HCT116 (cell line): ENCODE measurements at regions not wholly inside any gene's neighbourhood (a gene's known extent, or its start where the extent isn't known, plus 50 kb on each side); places are given as distances from the start of the nearest gene placed in this dataset.

Source experiments
- ATAC-seq: fragments of 200-7000 bp; cut with Tn5 transposase; 2 replicates; pipeline ENCODE4 v1.9.1; 2020; ENCODE audit warnings: mild to moderate bottlenecking, moderate library complexity
- BruUV-seq: library from RNA; stranded (reverse); fragments of 400-500 nt; replicated peaks from 2 replicates; lab custom pipeline; 2021; lab: Mats Ljungman, UMichigan
- CTCF ChIA-PET: fragments of 300-600 bp; sonication (Branson Sonifier 250); formaldehyde crosslinking; loops from one replicate; lab custom pipeline; 2021; ENCODE audit warnings: antibody characterized with exemption; lab: Charles Lee
- POLR2A ChIA-PET: fragments of 300-600, 350-600 bp; sonication (Branson Sonifier 250); formaldehyde crosslinking; loops from one replicate; lab custom pipeline; 2021; ENCODE audit warnings: antibody characterized with exemption; lab: Charles Lee
- RAD21 ChIA-PET, 2 experiments: fragments of 300-600 bp; sonication (Branson Sonifier 250); formaldehyde crosslinking; loops; one replicate each; lab custom pipeline; 2023; ENCODE audit warnings: low total read pairs in 2 of 2; ENCODE audit not compliant: uncharacterized antibody in 2 of 2, unreplicated experiment in 2 of 2, low non-redundant PET in 1 of 2; lab: Charles Lee
- DNase-seq: peaks from one replicate; pipeline ENCODE4 v3.0.0-alpha.2; 2010; ENCODE audit warnings: low read depth, low spot score
- H2AFZ ChIP-seq: fragments of 200-600 bp; shearing (Covaris generic), sonication (generic); 2 replicates; pipeline ENCODE4 v1.6.1; 2017; ENCODE audit warnings: low read depth, mixed run types, mixed read lengths, antibody characterized with exemption, low read length; ENCODE audit not compliant: poor library complexity, severe bottlenecking
- H3K27ac ChIP-seq: 2 replicates; pipeline ENCODE4 v1.5.1; 2012; ENCODE audit warnings: low read depth, low read length
- H3K27me3 ChIP-seq: fragments of 200-600 bp; sonication (generic); 2 replicates; pipeline ENCODE4 v1.6.1; 2016; ENCODE audit warnings: mixed run types, low read length, mixed read lengths; ENCODE audit not compliant: insufficient read depth
- H3K36me3 ChIP-seq, 2 experiments: fragments of 200-500 bp in 1 of 2; fragments of 200-600 bp in 1 of 2; sonication (Bioruptor generic) in 1 of 2; sonication (generic) in 1 of 2; 2 replicates each; pipeline versions ENCODE4 v1.5.1 to v1.6.1; 2014 to 2016; ENCODE audit warnings: low read length in 2 of 2, inconsistent platforms in 1 of 2, mixed read lengths in 1 of 2, mixed run types in 1 of 2; ENCODE audit not compliant: insufficient read depth in 2 of 2, control insufficient read depth in 1 of 2
- H3K4me1 ChIP-seq, 2 experiments: fragments of 200-600 bp in 1 of 2; sonication (generic) in 1 of 2; 2 replicates each; pipeline versions ENCODE4 v1.5.1 to v1.6.1; 2012 to 2017; ENCODE audit warnings: low read length in 2 of 2, inconsistent platforms in 1 of 2, mild to moderate bottlenecking in 1 of 2, mixed read lengths in 1 of 2, mixed run types in 1 of 2, moderate library complexity in 1 of 2; ENCODE audit not compliant: insufficient read depth in 2 of 2, control insufficient read depth in 1 of 2
- H3K4me2 ChIP-seq: fragments of 200-600 bp; sonication (generic); 2 replicates; pipeline ENCODE4 v1.6.1; 2017; ENCODE audit warnings: mixed run types, low read length, mixed read lengths
- H3K4me3 ChIP-seq, 2 experiments: fragments of 200-600 bp in 1 of 2; sonication (generic) in 1 of 2; replicated peaks in 1 of 2; 2 replicates each; pipeline ENCODE4 v1.5.1; 2011 to 2016; ENCODE audit warnings: low read length in 2 of 2, control low read depth in 1 of 2, low read depth in 1 of 2, mild to moderate bottlenecking in 1 of 2, mixed read lengths in 1 of 2, mixed run types in 1 of 2
- H3K79me2 ChIP-seq: fragments of 200-600 bp; sonication (generic); 2 replicates; pipeline ENCODE4 v1.6.1; 2017; ENCODE audit warnings: mild to moderate bottlenecking, mixed run types, low read length, moderate library complexity, mixed read lengths; ENCODE audit not compliant: insufficient read depth
- H3K9ac ChIP-seq: fragments of 200-600 bp; sonication (generic); 2 replicates; pipeline ENCODE4 v1.6.1; 2016; ENCODE audit warnings: low read length, mixed read lengths
- H3K9me2 ChIP-seq: fragments of 200-600 bp; sonication (generic), shearing (Covaris generic); 2 replicates; pipeline ENCODE4 v1.6.1; 2017; ENCODE audit warnings: mixed run types, mild to moderate bottlenecking, moderate library complexity; ENCODE audit not compliant: insufficient read depth
- H3K9me3 ChIP-seq, 2 experiments: fragments of 200-500 bp in 1 of 2; fragments of 200-600 bp in 1 of 2; sonication (Bioruptor generic) in 1 of 2; sonication (generic) in 1 of 2; 2 replicates each; pipeline ENCODE4 v1.6.1; 2014 to 2017; ENCODE audit warnings: low read length in 2 of 2, mixed read lengths in 2 of 2, inconsistent platforms in 1 of 2, low read depth in 1 of 2, mild to moderate bottlenecking in 1 of 2, mixed run types in 1 of 2, moderate library complexity in 1 of 2; ENCODE audit not compliant: control insufficient read depth in 1 of 2, insufficient read depth in 1 of 2
- H4K20me1 ChIP-seq: fragments of 200-600 bp; sonication (generic), shearing (Covaris generic); 2 replicates; pipeline ENCODE4 v1.6.1; 2017; ENCODE audit warnings: mixed run types, mild to moderate bottlenecking, moderate library complexity; ENCODE audit not compliant: insufficient read depth
- ATF3 ChIP-seq: IDR thresholded peaks from 2 replicates; pipeline ENCODE4 v1.6.1; 2012
- CEBPB ChIP-seq: IDR thresholded peaks from 2 replicates; pipeline ENCODE4 v1.6.1; 2012; ENCODE audit warnings: low read depth
- CTCF ChIP-seq, 3 experiments: fragments of 200-600 bp in 1 of 3; sonication (generic) in 1 of 3; IDR thresholded peaks in 2 of 3; conservative IDR thresholded peaks in 1 of 3; 2 replicates each; pipeline ENCODE4 v1.5.1; 2012 to 2017; ENCODE audit warnings: low read depth in 2 of 3, low read length in 2 of 3, antibody characterized with exemption in 1 of 3, borderline replicate concordance in 1 of 3, control low read depth in 1 of 3, mild to moderate bottlenecking in 1 of 3, mixed read lengths in 1 of 3, mixed run types in 1 of 3, moderate library complexity in 1 of 3; ENCODE audit not compliant: insufficient read depth in 1 of 3
- EGR1 ChIP-seq: IDR thresholded peaks from 2 replicates; pipeline ENCODE4 v1.6.1; 2012; ENCODE audit warnings: low read depth
- JUND ChIP-seq: IDR thresholded peaks from 2 replicates; pipeline ENCODE4 v1.6.1; 2012
- POLR2A ChIP-seq: IDR thresholded peaks from 2 replicates; pipeline ENCODE4 v1.7.0; 2011; ENCODE audit warnings: borderline replicate concordance; ENCODE audit not compliant: insufficient read depth, insufficient read length; ENCODE audit errors: extremely low read depth
- SP1 ChIP-seq: IDR thresholded peaks from 2 replicates; pipeline ENCODE4 v1.6.1; 2012; ENCODE audit warnings: low read depth
- SRF ChIP-seq: IDR thresholded peaks from 2 replicates; pipeline ENCODE4 v1.6.1; 2012; ENCODE audit warnings: low read depth
- TCF7L2 ChIP-seq: IDR thresholded peaks from 2 replicates; pipeline ENCODE4 v1.7.0; 2011; ENCODE audit warnings: borderline replicate concordance, inconsistent platforms; ENCODE audit not compliant: insufficient read depth, insufficient read length; ENCODE audit errors: extremely low read depth
- YY1 ChIP-seq: IDR thresholded peaks from 2 replicates; pipeline ENCODE4 v1.6.1; 2011; ENCODE audit warnings: low read length, low read depth, moderate library complexity, mild to moderate bottlenecking; ENCODE audit not compliant: insufficient replicate concordance; ENCODE audit errors: extremely low read depth
- intact Hi-C: fragments of 100-400 bp; cut with micrococcal nuclease; formaldehyde crosslinking; loops from 2 replicates; pipeline ENCODE4 v1.10.0; 2022

- no peak for TF ChIP-seq YY1
- no peak for TF ChIP-seq CEBPB
- no peak for TF ChIP-seq SRF
- no peak for TF ChIP-seq TCF7L2
- no peak for TF ChIP-seq POLR2A
- no peak for TF ChIP-seq JUND
- TF ChIP-seq ATF3: no peak
These were observed 363.0 kb downstream of the SETD4 start (continued) for GRCh38 chr21:35697321-35697808.

GRCh38 chr21:35696644-35697043, 363.7 kb downstream of the SETD4 start:
- ATAC-seq: no peak
- POLR2A ChIA-PET: interaction anchor here (1.2 kb wide), 1 partner anchor 8 kb away, joined by 4 read pairs; no protein-coding TSS in a partner anchor

More at GRCh38 chr21:35696644-35697043, 363.7 kb downstream of the SETD4 start:
- ChIA-PET CTCF (no interaction called here), RAD21 (no interaction called here)
- BruUV-seq: no TSS peak
- intact Hi-C loops: no loop called here
- H3K4me3 ChIP-seq: no peak overlapping the region
- H3K9ac ChIP-seq: no peak overlapping the region
- no peaks in the 10 kb centered on the region for H3K9me2 ChIP-seq
- no peaks in the 10 kb centered on the region for H3K36me3 ChIP-seq
- H3K27me3 ChIP-seq: no peaks in the 10 kb centered on the region; the same call in 1 of the 2 replicates
- no peaks in the 10 kb centered on the region for H3K79me2 ChIP-seq
- no peaks in the 10 kb centered on the region for H4K20me1 ChIP-seq
- DNase-seq: no peak
- no peaks in the 10 kb centered on the region for H3K9me3 ChIP-seq
- H3K27ac ChIP-seq: no peak overlapping the region
- no peaks in the 10 kb centered on the region for H3K4me1 ChIP-seq
- no peak overlapping the region for H3K4me2 ChIP-seq
- TF ChIP-seq JUND: no peak
- TF ChIP-seq CTCF (IDR thresholded peaks at IDR 0.05 in 2 of 3, conservative IDR thresholded peaks at IDR 0.05 in 1 of 3; ENCODE audit: borderline replicate concordance in 1 of 3, insufficient read depth in 1 of 3, low read depth in 2 of 3, low read length in 2 of 3): 0 out of 6 replicates have a peak, but pooled peaks of 1 of the 3 experiments have one; percentile 8
- TF ChIP-seq SP1: no peak
- TF ChIP-seq EGR1: no peak
- TF ChIP-seq, all 23 proteins: peak for 1
- no peak overlapping the region for H2AFZ ChIP-seq
